GM12865 (cell line): ENCODE measurements at regions not wholly inside any gene's neighbourhood (a gene's known extent, or its start where the extent isn't known, plus 50 kb on each side); places are given as distances from the start of the nearest gene placed in this dataset.

Source experiments
- DNase-seq: peaks from one replicate; pipeline ENCODE4 v3.0.0; 2010; ENCODE audit warnings: low read depth
- H3K4me3 ChIP-seq: 2 replicates; pipeline ENCODE4 v1.5.1; 2011; ENCODE audit warnings: mild to moderate bottlenecking, low read depth, low read length, control low read depth
- CTCF ChIP-seq: IDR thresholded peaks from 2 replicates; pipeline ENCODE4 v1.5.1; 2011; ENCODE audit warnings: low read length, control low read depth, low read depth, inconsistent platforms; ENCODE audit not compliant: insufficient read depth; ENCODE audit errors: missing control alignments

- TF ChIP-seq CTCF: no peak
- no peak overlapping the region for H3K4me3 ChIP-seq
- no peak for DNase-seq
Measured at GRCh38 chr18:75830828-75831227, 403.3 kb upstream of the SMIM21 start.

- DNase-seq: no peak
- H3K4me3 ChIP-seq: no peak overlapping the region
- no peak for TF ChIP-seq CTCF
Measured at GRCh38 chr18:75829091-75829490, 401.6 kb upstream of the SMIM21 start.

DNA sequence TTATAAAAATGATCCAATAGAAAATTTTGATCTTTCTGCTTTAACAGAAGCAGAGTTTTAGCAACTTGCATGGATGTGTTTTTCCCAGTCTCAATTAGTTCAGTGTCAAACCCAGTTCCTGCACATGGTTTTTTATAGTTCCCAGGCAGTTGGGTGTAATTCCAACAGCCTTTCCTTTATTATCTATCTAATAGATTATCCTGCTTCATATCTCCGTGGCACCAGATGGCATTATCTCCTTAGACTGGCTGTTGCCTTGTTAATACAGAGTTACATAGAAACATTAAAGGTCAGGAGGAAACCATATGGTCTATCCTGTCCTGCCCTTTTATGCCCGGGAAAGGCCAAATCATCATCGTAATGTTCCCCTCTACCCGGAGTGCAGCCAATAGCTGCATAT lies 400.9 kb upstream of the SMIM21 start:
- DNase-seq: no peak
- no peak for TF ChIP-seq CTCF
- H3K4me3 ChIP-seq: no peak overlapping the region

GRCh38 chr18:75827751-75828287 lies 400.3 kb upstream of the SMIM21 start:
- TF ChIP-seq CTCF: no peak
- DNase-seq: no peak
- no peak overlapping the region for H3K4me3 ChIP-seq

GRCh38 chr18:75824661-75825060 lies 397.2 kb upstream of the SMIM21 start:
- no peak overlapping the region for H3K4me3 ChIP-seq
- TF ChIP-seq CTCF: no peak
- no peak for DNase-seq

DNA sequence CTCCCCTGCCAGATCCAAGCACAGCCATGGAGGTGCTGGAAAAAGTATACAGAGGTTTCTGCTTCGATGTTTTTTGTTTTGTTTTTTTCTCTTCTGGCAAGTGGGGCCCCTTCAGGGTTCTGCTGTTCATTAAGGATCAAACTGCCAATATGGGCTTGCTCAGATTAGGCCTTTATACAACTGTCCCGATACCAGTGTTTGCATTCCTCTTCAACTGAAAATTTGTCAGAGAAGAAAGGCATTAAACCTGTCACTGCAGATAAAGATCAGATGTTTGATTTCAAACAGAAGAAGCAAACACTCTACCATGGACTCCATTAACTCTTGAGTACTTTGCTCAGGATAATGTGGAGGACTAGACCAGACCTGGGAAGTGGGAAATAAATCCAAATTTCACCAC lies 396.0 kb upstream of the SMIM21 start:
- H3K4me3 ChIP-seq: no peak overlapping the region
- no peak for TF ChIP-seq CTCF
- DNase-seq: no peak

GRCh38 chr18:75818383-75818782 lies 390.9 kb upstream of the SMIM21 start:
- no peak overlapping the region for H3K4me3 ChIP-seq
- no peak for DNase-seq
- TF ChIP-seq CTCF: no peak
